ENCODE measurements at regions not wholly inside any gene's neighbourhood (a gene's known extent, or its start where the extent isn't known, plus 50 kb on each side); places are given as distances from the start of the nearest gene placed in this dataset.

DNA sequence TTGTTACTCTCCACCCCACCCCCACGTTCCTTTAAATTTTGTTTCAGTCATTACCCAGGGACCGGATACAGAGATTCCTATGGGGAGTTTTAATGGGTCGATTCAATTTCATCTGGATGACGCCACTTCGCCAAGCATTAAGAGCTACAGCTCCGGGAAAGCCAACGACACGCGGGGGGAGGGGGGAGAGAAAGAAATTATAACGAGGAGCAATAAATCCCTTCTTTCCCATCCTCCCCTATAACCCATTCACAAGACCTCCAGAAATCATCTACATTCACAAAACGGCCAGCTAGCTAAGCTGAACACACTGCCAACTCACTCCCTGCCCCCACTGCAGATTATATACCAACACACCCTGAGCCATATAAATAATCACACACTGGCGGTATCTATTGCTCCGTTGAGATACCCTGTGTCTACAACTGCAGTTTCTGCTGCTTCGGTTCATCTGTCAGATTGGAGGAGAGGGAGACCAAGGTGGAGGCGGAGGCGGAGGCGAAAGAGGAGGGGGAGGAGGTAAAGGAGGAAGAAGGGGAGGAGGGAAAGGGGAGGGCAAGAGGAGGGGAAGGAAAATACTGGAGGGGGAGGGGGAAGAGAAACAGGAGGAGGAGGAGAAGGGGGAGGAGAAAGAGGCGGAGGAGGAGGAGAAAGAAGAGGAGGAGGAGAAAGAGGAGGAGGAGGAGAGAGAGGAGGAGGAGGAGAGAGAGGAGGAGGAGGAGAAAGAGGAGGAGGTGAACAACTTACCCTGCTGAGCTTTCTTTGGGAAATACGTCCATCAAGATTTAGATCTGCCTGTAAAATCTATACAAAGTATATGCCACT, 113.9 kb upstream of the VAMP7 start:
- DNase-seq (ENCODE audit: low read depth) = peak; percentile 75

DNA sequence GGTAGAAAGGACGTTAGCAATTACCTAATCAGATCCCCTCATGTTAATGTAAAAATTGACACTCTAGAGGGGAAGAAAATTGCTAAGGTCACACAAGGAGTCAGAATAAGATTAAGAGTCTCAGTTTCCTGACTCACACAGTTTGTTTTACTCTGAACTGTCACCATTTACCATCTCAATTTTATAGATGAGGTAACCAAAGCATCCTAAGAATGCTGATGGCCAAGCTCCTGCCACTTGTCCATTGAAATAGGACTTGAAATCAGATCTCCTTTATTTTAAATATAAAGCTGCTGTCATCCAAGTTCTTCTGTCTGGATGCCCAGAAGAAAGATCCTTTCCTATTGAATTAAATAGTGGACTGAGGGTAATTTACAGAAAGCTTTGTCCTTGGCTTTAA, 114.8 kb upstream of the VAMP7 start:
- H3K4me3 ChIP-seq (ENCODE audit: low read depth, low read length) = no peak overlapping the region
- TF ChIP-seq, protein P1, sequence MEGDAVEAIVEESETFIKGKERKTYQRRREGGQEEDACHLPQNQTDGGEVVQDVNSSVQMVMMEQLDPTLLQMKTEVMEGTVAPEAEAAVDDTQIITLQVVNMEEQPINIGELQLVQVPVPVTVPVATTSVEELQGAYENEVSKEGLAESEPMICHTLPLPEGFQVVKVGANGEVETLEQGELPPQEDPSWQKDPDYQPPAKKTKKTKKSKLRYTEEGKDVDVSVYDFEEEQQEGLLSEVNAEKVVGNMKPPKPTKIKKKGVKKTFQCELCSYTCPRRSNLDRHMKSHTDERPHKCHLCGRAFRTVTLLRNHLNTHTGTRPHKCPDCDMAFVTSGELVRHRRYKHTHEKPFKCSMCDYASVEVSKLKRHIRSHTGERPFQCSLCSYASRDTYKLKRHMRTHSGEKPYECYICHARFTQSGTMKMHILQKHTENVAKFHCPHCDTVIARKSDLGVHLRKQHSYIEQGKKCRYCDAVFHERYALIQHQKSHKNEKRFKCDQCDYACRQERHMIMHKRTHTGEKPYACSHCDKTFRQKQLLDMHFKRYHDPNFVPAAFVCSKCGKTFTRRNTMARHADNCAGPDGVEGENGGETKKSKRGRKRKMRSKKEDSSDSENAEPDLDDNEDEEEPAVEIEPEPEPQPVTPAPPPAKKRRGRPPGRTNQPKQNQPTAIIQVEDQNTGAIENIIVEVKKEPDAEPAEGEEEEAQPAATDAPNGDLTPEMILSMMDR (IDR thresholded peaks at IDR 0.05; ENCODE audit: control insufficient read depth, extremely low read depth, insufficient read depth) = no peak
- DNase-seq (ENCODE audit: low read depth) = no peak

More for the DNA sequence above, 113.9 kb upstream of the VAMP7 start:
- TF ChIP-seq, protein P1 (IDR thresholded peaks at IDR 0.05; ENCODE audit: control insufficient read depth, extremely low read depth, insufficient read depth) = no peak
- peak overlapping the region; percentile 53 for H3K4me3 ChIP-seq (ENCODE audit: low read depth, low read length)

DNA sequence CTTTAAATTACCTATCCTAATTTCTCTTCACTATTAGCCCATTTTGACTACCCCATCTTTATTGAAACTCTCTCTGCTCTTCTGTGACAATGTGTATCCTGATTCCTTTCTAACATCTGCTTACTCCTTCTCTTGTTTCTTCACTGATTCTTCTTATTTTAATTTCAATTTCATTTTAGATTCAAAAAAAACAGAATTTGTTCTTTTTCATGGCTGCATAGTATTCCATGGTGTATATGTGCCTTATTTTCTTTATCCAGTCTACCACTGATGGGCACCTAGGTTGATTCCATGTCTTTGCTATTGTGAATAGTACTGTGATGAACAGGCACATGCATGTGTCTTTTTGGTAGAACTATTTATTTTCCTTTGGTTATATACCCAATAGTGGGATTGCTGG, 120.0 kb upstream of the VAMP7 start:
- H3K4me3 ChIP-seq (ENCODE audit: low read depth, low read length) = no peak overlapping the region
- no peak for DNase-seq (ENCODE audit: low read depth)
- TF ChIP-seq, protein P1 (IDR thresholded peaks at IDR 0.05; ENCODE audit: control insufficient read depth, extremely low read depth, insufficient read depth) = no peak

DNA sequence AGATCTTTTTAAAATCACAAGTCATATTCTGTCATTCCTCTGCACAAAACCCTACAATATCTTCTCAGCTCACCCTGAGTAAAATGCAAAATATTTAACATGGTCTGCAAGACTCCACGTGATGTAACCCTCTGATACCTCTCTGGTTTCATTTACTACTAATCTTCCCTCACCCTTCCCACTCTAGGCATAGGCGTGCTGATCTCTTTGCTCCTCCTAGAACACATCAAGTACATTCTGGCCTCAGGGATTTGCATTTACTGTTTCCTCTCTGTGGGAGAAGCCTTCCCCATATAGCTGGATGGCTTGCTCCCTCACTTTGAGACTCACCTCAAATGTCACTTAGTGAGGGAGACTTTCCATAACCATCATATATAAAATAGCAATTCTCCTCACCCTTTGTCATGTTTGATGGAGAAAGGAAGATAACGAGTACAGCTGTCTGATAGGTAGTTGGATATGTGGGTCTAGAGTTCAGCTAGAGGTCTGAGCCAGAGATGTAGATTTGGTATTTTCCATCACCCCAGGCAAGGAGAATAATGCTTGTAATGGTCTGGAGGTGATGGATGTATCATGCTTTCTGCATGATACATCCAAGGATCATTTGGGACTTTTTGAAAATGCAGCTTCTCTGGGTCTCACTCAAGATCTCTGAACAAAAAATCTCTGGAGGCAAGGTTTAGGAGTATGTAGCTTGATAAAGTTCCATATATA, 123.9 kb upstream of the VAMP7 start:
- TF ChIP-seq, protein P1 (IDR thresholded peaks at IDR 0.05; ENCODE audit: control insufficient read depth, extremely low read depth, insufficient read depth) = no peak
- no peak overlapping the region for H3K4me3 ChIP-seq (ENCODE audit: low read depth, low read length)
- DNase-seq (ENCODE audit: low read depth) = no peak

DNA sequence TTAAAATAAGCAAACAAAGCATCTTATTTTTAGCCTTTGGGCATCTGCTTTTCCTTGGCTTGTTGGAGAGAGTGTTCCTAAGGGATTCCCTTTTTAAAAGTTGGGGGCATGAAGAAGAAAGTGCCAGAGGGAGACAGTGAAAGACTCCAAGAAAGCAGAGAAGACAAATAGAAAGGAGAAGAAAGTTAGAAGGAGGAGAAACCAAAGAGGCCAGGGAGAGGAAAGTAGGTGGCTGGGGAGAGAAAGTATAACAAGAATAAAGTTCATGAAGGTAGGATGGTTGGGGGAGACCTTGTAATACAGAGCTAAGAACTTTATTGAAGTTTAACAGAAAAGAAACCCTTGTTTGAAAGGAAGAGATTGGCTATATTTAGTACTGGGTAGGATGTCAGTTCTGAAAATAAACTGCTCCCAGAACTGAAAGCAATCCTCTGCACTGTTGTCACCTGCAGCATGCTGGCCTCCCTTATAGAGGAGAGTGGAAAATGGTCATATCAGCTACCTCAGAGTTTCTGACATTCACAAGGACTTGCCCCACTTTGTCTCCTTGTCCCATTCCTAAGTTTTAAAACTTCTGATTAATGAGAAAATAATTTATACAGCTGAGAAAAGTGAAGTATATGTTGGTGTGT, 125.3 kb upstream of the VAMP7 start:
- DNase-seq (ENCODE audit: low read depth) = no peak
- TF ChIP-seq, protein P1 (IDR thresholded peaks at IDR 0.05; ENCODE audit: control insufficient read depth, extremely low read depth, insufficient read depth) = no peak
- H3K4me3 ChIP-seq (ENCODE audit: low read depth, low read length) = no peak overlapping the region

DNA sequence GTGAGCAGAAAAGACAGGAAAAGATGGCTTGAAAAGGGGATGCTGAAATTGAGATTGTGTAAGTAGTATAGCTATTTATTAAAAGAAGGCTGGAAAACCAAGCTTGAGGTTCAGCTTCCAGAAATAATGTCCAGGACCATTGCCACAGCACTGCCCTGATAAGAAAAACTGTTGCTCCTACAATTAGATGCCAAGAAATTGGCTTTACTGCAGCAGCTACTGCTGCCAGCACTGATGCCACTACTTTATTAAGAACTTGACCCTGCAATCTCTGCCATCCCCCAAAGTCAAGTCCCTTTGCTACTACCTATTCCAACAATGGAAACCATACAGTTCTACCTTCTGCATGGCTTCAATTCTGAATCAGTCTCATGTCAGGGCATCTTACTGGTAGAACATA, 130.0 kb upstream of the VAMP7 start:
- TF ChIP-seq, protein P1 (IDR thresholded peaks at IDR 0.05; ENCODE audit: control insufficient read depth, extremely low read depth, insufficient read depth) = no peak
- DNase-seq (ENCODE audit: low read depth) = no peak

More for the DNA sequence above, 130.0 kb upstream of the VAMP7 start:
- H3K4me3 ChIP-seq (ENCODE audit: low read depth, low read length) = no peak overlapping the region

Data from LNCaP clone FGC (cell line).